Activated naive CD4-positive, alpha-beta T cell treated with anti-CD3 and anti-CD28 coated beads, Interleukin-2, amount 10 ng/mL, durations not matched to agents 7 days and 5 days (primary cell): ENCODE measurements at regions not wholly inside any gene's neighbourhood (a gene's known extent, or its start where the extent isn't known, plus 50 kb on each side); places are given as distances from the start of the nearest gene placed in this dataset.
"Not testable (repeated sequence)": the region's sequence is repeated elsewhere in the genome, so short reads cannot be mapped to it uniquely, and the experiment has no call there.

Experiments
- CTCF ChIA-PET: fragments of 350-600 bp; sonication (Branson Sonifier 250); formaldehyde crosslinking; loops from one replicate; lab custom pipeline; 2021; ENCODE audit warnings: antibody characterized with exemption; lab: Charles Lee
- DNase-seq: peaks from one replicate; pipeline ENCODE4 v3.0.0-alpha.2; 2020
- H3K27ac Mint-ChIP-seq: one replicate; pipeline ENCODE4 v1.8.0; 2021; ENCODE audit warnings: mild to moderate bottlenecking, moderate library complexity, mixed read lengths
- H3K27me3 Mint-ChIP-seq: one replicate; pipeline ENCODE4 v1.8.0; 2021; ENCODE audit warnings: mild to moderate bottlenecking, mixed read lengths
- H3K36me3 Mint-ChIP-seq: one replicate; pipeline ENCODE4 v1.8.0; 2021; ENCODE audit warnings: mixed read lengths
- H3K4me1 Mint-ChIP-seq: one replicate; pipeline ENCODE4 v1.8.0; 2021; ENCODE audit warnings: mixed read lengths
- H3K4me3 Mint-ChIP-seq: one replicate; pipeline ENCODE4 v1.8.0; 2021; ENCODE audit warnings: mild to moderate bottlenecking, moderate library complexity, mixed read lengths
- H3K9me3 Mint-ChIP-seq: one replicate; pipeline ENCODE4 v1.8.0; 2021; ENCODE audit warnings: mixed read lengths

- Mint-ChIP-seq H3K27ac (no peak overlapping the region), H3K4me3 (no peak overlapping the region), H3K4me1 (peaks cover 36% of the 10 kb centered on the region), H3K36me3 (peaks cover 19% of the 10 kb centered on the region), H3K27me3 (no peaks in the 10 kb centered on the region), H3K9me3 (peaks cover 5% of the 10 kb centered on the region)
- DNase-seq, result no peak
- CTCF ChIA-PET, result no interaction called here
Observed at GRCh38 chr3:187809612-187809991, 64.3 kb upstream of the BCL6 start.

- CTCF ChIA-PET, result interaction anchor here (1.6 kb wide), 1 partner anchor 20 kb away, joined by 3 read pairs; no protein-coding TSS in a partner anchor
- no peak for DNase-seq
- Mint-ChIP-seq H3K4me3 (no peak overlapping the region), H3K27ac (no peak overlapping the region), H3K9me3 (peaks cover 5% of the 10 kb centered on the region), H3K4me1 (peaks cover 32% of the 10 kb centered on the region), H3K27me3 (no peaks in the 10 kb centered on the region), H3K36me3 (peaks cover 14% of the 10 kb centered on the region)
Observed at GRCh38 chr3:187810021-187810446, 64.8 kb upstream of the BCL6 start.

- peaks cover 4% of the 10 kb centered on the region for H3K36me3 Mint-ChIP-seq
- no peak overlapping the region for H3K27ac Mint-ChIP-seq
- CTCF ChIA-PET, result interaction anchor here (0.7 to 1.6 kb wide), 3 partner anchors 18 to 141 kb away, joined by 3 to 4 read pairs (median 4); no protein-coding TSS in a partner anchor
- H3K27me3 Mint-ChIP-seq, result no peaks in the 10 kb centered on the region
- peaks cover 20% of the 10 kb centered on the region for H3K4me1 Mint-ChIP-seq
- no peak overlapping the region for H3K4me3 Mint-ChIP-seq
- no peaks in the 10 kb centered on the region for H3K9me3 Mint-ChIP-seq
- DNase-seq, result no peak
Observed at GRCh38 chr3:187811585-187812250, 66.5 kb upstream of the BCL6 start.

- Mint-ChIP-seq H3K4me3 (no peak overlapping the region), H3K27me3 (no peaks in the 10 kb centered on the region), H3K4me1 (peaks cover 13% of the 10 kb centered on the region), H3K36me3 (peaks cover 6% of the 10 kb centered on the region), H3K9me3 (peaks cover 5% of the 10 kb centered on the region), H3K27ac (no peak overlapping the region)
- DNase-seq, result no peak
- CTCF ChIA-PET, result interaction anchor here (1.0 kb wide), 1 partner anchor 72 kb away, joined by 4 read pairs; no protein-coding TSS in a partner anchor
Observed at GRCh38 chr3:187812496-187812895, 67.2 kb upstream of the BCL6 start.

GRCh38 chr3:187813198-187813597 is 67.9 kb upstream of the BCL6 start:
- CTCF ChIA-PET, result interaction anchor here (1.0 kb wide), 1 partner anchor 73 kb away, joined by 4 read pairs; no protein-coding TSS in a partner anchor
- peaks cover 13% of the 10 kb centered on the region for H3K4me1 Mint-ChIP-seq
- no peaks in the 10 kb centered on the region for H3K27me3 Mint-ChIP-seq

GRCh38 chr3:187817766-187818165 is 72.5 kb upstream of the BCL6 start:
- H3K4me3 Mint-ChIP-seq, H3K27me3 Mint-ChIP-seq, CTCF ChIA-PET, H3K27ac Mint-ChIP-seq, DNase-seq: not testable (repeated sequence)
- Mint-ChIP-seq H3K4me1 (peaks cover 19% of the 10 kb centered on the region), H3K36me3 (peaks cover 21% of the 10 kb centered on the region), H3K9me3 (peaks cover 15% of the 10 kb centered on the region)

More at GRCh38 chr3:187813198-187813597, 67.9 kb upstream of the BCL6 start:
- no peak for DNase-seq
- Mint-ChIP-seq H3K4me3 (no peak overlapping the region), H3K36me3 (peaks cover 13% of the 10 kb centered on the region), H3K27ac (no peak overlapping the region), H3K9me3 (peaks cover 9% of the 10 kb centered on the region)

GRCh38 chr3:187821616-187822317 is 76.5 kb upstream of the BCL6 start:
- no peak overlapping the region for H3K4me3 Mint-ChIP-seq
- CTCF ChIA-PET, result interaction anchor here (1.5 kb wide), 1 partner anchor 73 kb away, joined by 3 read pairs; no protein-coding TSS in a partner anchor
- H3K27me3 Mint-ChIP-seq, result no peaks in the 10 kb centered on the region
- peaks cover 25% of the 10 kb centered on the region for H3K36me3 Mint-ChIP-seq
- H3K9me3 Mint-ChIP-seq, result peaks cover 19% of the 10 kb centered on the region
- peaks cover 26% of the 10 kb centered on the region for H3K4me1 Mint-ChIP-seq
- no peak for DNase-seq
- peak overlapping the region; percentile 84 for H3K27ac Mint-ChIP-seq

GRCh38 chr3:187822402-187822801 is 77.1 kb upstream of the BCL6 start:
- peak; percentile 53 for DNase-seq
- Mint-ChIP-seq H3K4me1 (peaks cover 26% of the 10 kb centered on the region), H3K27me3 (no peaks in the 10 kb centered on the region), H3K27ac (peak overlapping the region; percentile 84), H3K36me3 (peaks cover 23% of the 10 kb centered on the region), H3K9me3 (peaks cover 14% of the 10 kb centered on the region), H3K4me3 (no peak overlapping the region)
- CTCF ChIA-PET, result interaction anchor here (1.7 kb wide), 1 partner anchor 75 kb away, joined by 4 read pairs; no protein-coding TSS in a partner anchor

- Mint-ChIP-seq H3K9me3 (peaks cover 7% of the 10 kb centered on the region), H3K4me1 (peaks cover 33% of the 10 kb centered on the region), H3K27me3 (no peaks in the 10 kb centered on the region), H3K4me3 (no peak overlapping the region), H3K36me3 (peaks cover 17% of the 10 kb centered on the region), H3K27ac (no peak overlapping the region)
- CTCF ChIA-PET, result interaction anchor here (0.9 to 1.7 kb wide), 3 partner anchors 9 to 76 kb away, joined by 4 to 5 read pairs (median 4); no protein-coding TSS in a partner anchor
- no peak for DNase-seq
Observed at GRCh38 chr3:187823746-187824145, 78.5 kb upstream of the BCL6 start.

- no peaks in the 10 kb centered on the region for H3K27me3 Mint-ChIP-seq
- DNase-seq, result no peak
- peaks cover 4% of the 10 kb centered on the region for H3K9me3 Mint-ChIP-seq
- CTCF ChIA-PET, result interaction anchor here (0.9 kb wide), 1 partner anchor 79 kb away, joined by 3 read pairs; no protein-coding TSS in a partner anchor
- H3K27ac Mint-ChIP-seq, result no peak overlapping the region
- H3K4me1 Mint-ChIP-seq, result peaks cover 40% of the 10 kb centered on the region
- no peak overlapping the region for H3K4me3 Mint-ChIP-seq
- peaks cover 12% of the 10 kb centered on the region for H3K36me3 Mint-ChIP-seq
Observed at GRCh38 chr3:187827723-187828122, 82.5 kb upstream of the BCL6 start.

- peaks cover 34% of the 10 kb centered on the region for H3K4me1 Mint-ChIP-seq
- H3K27ac Mint-ChIP-seq, result peak overlapping the region; percentile 31
- no peak for DNase-seq
- no peaks in the 10 kb centered on the region for H3K27me3 Mint-ChIP-seq
- no peak overlapping the region for H3K4me3 Mint-ChIP-seq
- H3K36me3 Mint-ChIP-seq, result peaks cover 8% of the 10 kb centered on the region
- H3K9me3 Mint-ChIP-seq, result no peaks in the 10 kb centered on the region
- CTCF ChIA-PET, result interaction anchor here (0.6 to 1.4 kb wide), 5 partner anchors 18 to 146 kb away, joined by 3 read pairs; no protein-coding TSS in a partner anchor
Observed at GRCh38 chr3:187828579-187829452, 83.5 kb upstream of the BCL6 start.

- H3K9me3 Mint-ChIP-seq, result peaks cover 11% of the 10 kb centered on the region
- no peaks in the 10 kb centered on the region for H3K27me3 Mint-ChIP-seq
- H3K4me1 Mint-ChIP-seq, result peaks cover 34% of the 10 kb centered on the region
- no peak for DNase-seq
- H3K27ac Mint-ChIP-seq, result no peak overlapping the region
- no peak overlapping the region for H3K4me3 Mint-ChIP-seq
- CTCF ChIA-PET, result interaction anchor here (1.3 to 1.4 kb wide), 2 partner anchors 20 to 28 kb away, joined by 3 read pairs; no protein-coding TSS in a partner anchor
- H3K36me3 Mint-ChIP-seq, result peaks cover 19% of the 10 kb centered on the region
Observed at GRCh38 chr3:187830181-187830580, 84.9 kb upstream of the BCL6 start.
